Activated B cell treated with CpG ODN at 0.5 μM for 24 hours (primary cell): ENCODE measurements at regions not wholly inside any gene's neighbourhood (a gene's known extent, or its start where the extent isn't known, plus 50 kb on each side); places are given as distances from the start of the nearest gene placed in this dataset.

Source experiments
- ATAC-seq: fragments of 200-7000 bp; cut with Tn5 transposase; one replicate; pipeline ENCODE4 v1.10.0; 2021; ENCODE audit warnings: low read depth, mild to moderate bottlenecking, moderate library complexity
- CTCF ChIA-PET: fragments of 350-600 bp; sonication (Branson Sonifier 250); formaldehyde crosslinking; loops from one replicate; lab custom pipeline; 2021; ENCODE audit warnings: antibody characterized with exemption; lab: Charles Lee
- POLR2A ChIA-PET: fragments of 350-600 bp; sonication (Branson Sonifier 250); formaldehyde crosslinking; loops from one replicate; lab custom pipeline; 2021; ENCODE audit warnings: antibody characterized with exemption; lab: Charles Lee
- DNase-seq: peaks from one replicate; pipeline ENCODE4 v3.0.0; 2022
- H3K27ac Mint-ChIP-seq: one replicate; pipeline ENCODE4 v1.8.0; 2020; ENCODE audit warnings: mixed read lengths
- H3K27me3 Mint-ChIP-seq: one replicate; pipeline ENCODE4 v1.8.0; 2021; ENCODE audit warnings: mixed read lengths
- H3K36me3 Mint-ChIP-seq: one replicate; pipeline ENCODE4 v1.8.0; 2021; ENCODE audit warnings: low read depth, mixed read lengths
- H3K4me1 Mint-ChIP-seq: one replicate; pipeline ENCODE4 v1.8.0; 2021; ENCODE audit warnings: mixed read lengths
- H3K4me3 Mint-ChIP-seq: one replicate; pipeline ENCODE4 v1.8.0; 2020; ENCODE audit warnings: mild to moderate bottlenecking, mixed read lengths
- H3K9me3 Mint-ChIP-seq: one replicate; pipeline ENCODE4 v1.8.0; 2020; ENCODE audit warnings: mixed read lengths
- intact Hi-C: fragments of 100-400 bp; cut with micrococcal nuclease; formaldehyde crosslinking; loops from one replicate; pipeline ENCODE4 v1.15.1; 2024
- TF ChIP-seq, protein P1 (sequence below): fragments of 200-600 bp; IDR thresholded peaks from one replicate; pipeline ENCODE4 v1.8.0; 2022; ENCODE audit warnings: antibody characterized with exemption, mild to moderate bottlenecking

- CTCF ChIA-PET = no interaction called here
- ATAC-seq = no peak
- no peaks in the 10 kb centered on the region for H3K4me1 Mint-ChIP-seq
- peaks cover 5% of the 10 kb centered on the region for H3K9me3 Mint-ChIP-seq
- H3K4me3 Mint-ChIP-seq = no peak overlapping the region
- DNase-seq = no peak
- no peak overlapping the region for H3K27ac Mint-ChIP-seq
- POLR2A ChIA-PET = no interaction called here
- intact Hi-C loops = no loop called here
- TF ChIP-seq, protein P1, sequence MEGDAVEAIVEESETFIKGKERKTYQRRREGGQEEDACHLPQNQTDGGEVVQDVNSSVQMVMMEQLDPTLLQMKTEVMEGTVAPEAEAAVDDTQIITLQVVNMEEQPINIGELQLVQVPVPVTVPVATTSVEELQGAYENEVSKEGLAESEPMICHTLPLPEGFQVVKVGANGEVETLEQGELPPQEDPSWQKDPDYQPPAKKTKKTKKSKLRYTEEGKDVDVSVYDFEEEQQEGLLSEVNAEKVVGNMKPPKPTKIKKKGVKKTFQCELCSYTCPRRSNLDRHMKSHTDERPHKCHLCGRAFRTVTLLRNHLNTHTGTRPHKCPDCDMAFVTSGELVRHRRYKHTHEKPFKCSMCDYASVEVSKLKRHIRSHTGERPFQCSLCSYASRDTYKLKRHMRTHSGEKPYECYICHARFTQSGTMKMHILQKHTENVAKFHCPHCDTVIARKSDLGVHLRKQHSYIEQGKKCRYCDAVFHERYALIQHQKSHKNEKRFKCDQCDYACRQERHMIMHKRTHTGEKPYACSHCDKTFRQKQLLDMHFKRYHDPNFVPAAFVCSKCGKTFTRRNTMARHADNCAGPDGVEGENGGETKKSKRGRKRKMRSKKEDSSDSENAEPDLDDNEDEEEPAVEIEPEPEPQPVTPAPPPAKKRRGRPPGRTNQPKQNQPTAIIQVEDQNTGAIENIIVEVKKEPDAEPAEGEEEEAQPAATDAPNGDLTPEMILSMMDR = no peak
- peaks cover 17% of the 10 kb centered on the region for H3K27me3 Mint-ChIP-seq
- H3K36me3 Mint-ChIP-seq = no peaks in the 10 kb centered on the region
Measured at GRCh38 chr14:44873536-44873935, 88.2 kb downstream of the KLHL28 start.

DNA sequence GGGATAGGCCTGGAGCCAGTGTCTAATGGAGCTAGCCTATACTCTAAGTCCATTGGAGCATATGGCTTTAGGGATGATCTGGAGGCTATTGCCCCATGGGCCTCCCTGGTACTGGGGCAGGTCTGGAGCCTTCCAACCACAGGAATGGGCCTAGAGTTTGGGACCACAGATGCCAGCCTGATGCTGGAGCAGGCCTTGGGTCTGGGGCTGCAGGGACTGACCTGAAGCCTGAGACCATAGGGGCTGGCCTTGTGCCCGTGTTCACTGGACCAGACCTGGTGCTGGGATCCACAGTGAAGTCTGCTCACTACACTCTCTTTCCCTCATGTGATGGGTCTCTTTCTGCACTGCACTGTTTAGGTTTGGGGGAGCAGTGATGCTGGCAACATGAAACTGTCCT lies 95.0 kb downstream of the KLHL28 start:
- ChIA-PET POLR2A (no interaction called here), CTCF (no interaction called here)
- Mint-ChIP-seq H3K36me3 (no peaks in the 10 kb centered on the region), H3K4me3 (no peak overlapping the region), H3K9me3 (peaks cover 5% of the 10 kb centered on the region), H3K27me3 (peaks cover 4% of the 10 kb centered on the region), H3K27ac (no peak overlapping the region), H3K4me1 (no peaks in the 10 kb centered on the region)
- TF ChIP-seq, protein P1 = no peak
- intact Hi-C loops = no loop called here
- ATAC-seq = no peak
- DNase-seq = no peak

- TF ChIP-seq, protein P1 = no peak
- no peak for DNase-seq
- ChIA-PET CTCF (no interaction called here), POLR2A (no interaction called here)
- intact Hi-C loops = no loop called here
- Mint-ChIP-seq H3K4me3 (no peak overlapping the region), H3K4me1 (no peaks in the 10 kb centered on the region), H3K9me3 (peaks cover 5% of the 10 kb centered on the region), H3K27me3 (peaks cover 4% of the 10 kb centered on the region), H3K36me3 (no peaks in the 10 kb centered on the region), H3K27ac (no peak overlapping the region)
- no peak for ATAC-seq
Measured at GRCh38 chr14:44866322-44866721, 95.4 kb downstream of the KLHL28 start.

GRCh38 chr14:44863271-44863670 lies 98.5 kb downstream of the KLHL28 start:
- TF ChIP-seq, protein P1 = no peak
- H3K4me1 Mint-ChIP-seq = no peaks in the 10 kb centered on the region
- DNase-seq (no peak), ATAC-seq (no peak)
- POLR2A ChIA-PET = no interaction called here
- no peaks in the 10 kb centered on the region for H3K9me3 Mint-ChIP-seq
- CTCF ChIA-PET = no interaction called here
- intact Hi-C loops = no loop called here
- H3K27ac Mint-ChIP-seq = no peak overlapping the region
- peaks cover 5% of the 10 kb centered on the region for H3K27me3 Mint-ChIP-seq
- H3K4me3 Mint-ChIP-seq = no peak overlapping the region
- no peaks in the 10 kb centered on the region for H3K36me3 Mint-ChIP-seq

- no peak for DNase-seq
- Mint-ChIP-seq H3K9me3 (no peaks in the 10 kb centered on the region), H3K36me3 (no peaks in the 10 kb centered on the region), H3K27ac (no peak overlapping the region), H3K4me3 (no peak overlapping the region), H3K27me3 (peaks cover 40% of the 10 kb centered on the region), H3K4me1 (no peaks in the 10 kb centered on the region)
- ChIA-PET CTCF (interaction anchor here (0.8 kb wide), 1 partner anchor 289 kb away, joined by 3 read pairs; no protein-coding TSS in a partner anchor), POLR2A (no interaction called here)
- ATAC-seq = no peak
- intact Hi-C loops = no loop called here
- TF ChIP-seq, protein P1 = no peak
Measured at GRCh38 chr14:44854114-44854513, 107.6 kb downstream of the KLHL28 start.
